Lung (tissue), 11 donors: ENCODE measurements at regions not wholly inside any gene's neighbourhood (a gene's known extent, or its start where the extent isn't known, plus 50 kb on each side); places are given as distances from the start of the nearest gene placed in this dataset.

ENCODE experiments used
- ATAC-seq: fragments of 200-7000 bp; cut with Tn5 transposase; one replicate; pipeline ENCODE4 v1.9.1; 2020; ENCODE audit warnings: moderate number of reproducible peaks; ENCODE audit not compliant: insufficient read depth, low FRiP score
- DNase-seq, 3 donors: peaks; one replicate each; pipeline ENCODE4 v3.0.0-alpha.2; 2013 to 2017
- H3K27ac ChIP-seq, 2 donors: one replicate each; pipeline ENCODE4 v1.5.1; 2013; ENCODE audit warnings: mild to moderate bottlenecking in 2 of 2, moderate library complexity in 2 of 2, control low read depth in 1 of 2, inconsistent platforms in 1 of 2, low read depth in 1 of 2, low read length in 1 of 2
- H3K27me3 ChIP-seq, 3 donors: one replicate each; pipeline ENCODE4 v1.5.1; 2013; ENCODE audit warnings: low read length in 2 of 3; ENCODE audit not compliant: control insufficient read depth in 3 of 3, insufficient read depth in 3 of 3
- H3K36me3 ChIP-seq, 4 donors: one replicate each; pipeline ENCODE4 v1.5.1; 2013; ENCODE audit warnings: low read length in 4 of 4, mild to moderate bottlenecking in 1 of 4, moderate library complexity in 1 of 4; ENCODE audit not compliant: control insufficient read depth in 4 of 4, insufficient read depth in 4 of 4
- H3K4me1 ChIP-seq, 5 donors: one replicate each; pipeline ENCODE4 v1.5.1; 2013; ENCODE audit warnings: low read length in 5 of 5, mild to moderate bottlenecking in 2 of 5, moderate library complexity in 1 of 5; ENCODE audit not compliant: control insufficient read depth in 5 of 5, insufficient read depth in 5 of 5
- H3K4me3 ChIP-seq: one replicate; pipeline ENCODE4 v1.5.1; 2013; ENCODE audit warnings: mild to moderate bottlenecking, control low read depth, moderate library complexity
- H3K9ac ChIP-seq, 2 donors: one replicate each; pipeline ENCODE4 v1.5.1; 2013; ENCODE audit warnings: low read length in 2 of 2, control low read depth in 1 of 2; ENCODE audit not compliant: insufficient read depth in 1 of 2
- H3K9me3 ChIP-seq, 4 donors: one replicate each; pipeline ENCODE4 v1.5.1; 2013; ENCODE audit warnings: low read length in 3 of 4, mild to moderate bottlenecking in 1 of 4, moderate library complexity in 1 of 4; ENCODE audit not compliant: control insufficient read depth in 4 of 4, insufficient read depth in 3 of 4
- WGBS, 2 donors: extraction: QIAGEN DNeasy Blood & Tissue Kit; methylation state at CpG; one replicate each; pipeline ENCODE4 v1.1.7; 2013; 5-methylcytosine and 5-hydroxymethylcytosine counted together
- TF ChIP-seq, protein P1 (sequence below): IDR thresholded peaks from 2 replicates; pipeline ENCODE4 v1.5.1; 2012; ENCODE audit warnings: mild to moderate bottlenecking; ENCODE audit errors: control extremely low read depth, extremely low read depth
- donor health status: control.
- donor health status: control.
- donor health status: Bipolar disorder and iron deficiency.
- donor health status: healthy.
- donor health status: DM: yes; HTN: yes; CAD: no.

DNA sequence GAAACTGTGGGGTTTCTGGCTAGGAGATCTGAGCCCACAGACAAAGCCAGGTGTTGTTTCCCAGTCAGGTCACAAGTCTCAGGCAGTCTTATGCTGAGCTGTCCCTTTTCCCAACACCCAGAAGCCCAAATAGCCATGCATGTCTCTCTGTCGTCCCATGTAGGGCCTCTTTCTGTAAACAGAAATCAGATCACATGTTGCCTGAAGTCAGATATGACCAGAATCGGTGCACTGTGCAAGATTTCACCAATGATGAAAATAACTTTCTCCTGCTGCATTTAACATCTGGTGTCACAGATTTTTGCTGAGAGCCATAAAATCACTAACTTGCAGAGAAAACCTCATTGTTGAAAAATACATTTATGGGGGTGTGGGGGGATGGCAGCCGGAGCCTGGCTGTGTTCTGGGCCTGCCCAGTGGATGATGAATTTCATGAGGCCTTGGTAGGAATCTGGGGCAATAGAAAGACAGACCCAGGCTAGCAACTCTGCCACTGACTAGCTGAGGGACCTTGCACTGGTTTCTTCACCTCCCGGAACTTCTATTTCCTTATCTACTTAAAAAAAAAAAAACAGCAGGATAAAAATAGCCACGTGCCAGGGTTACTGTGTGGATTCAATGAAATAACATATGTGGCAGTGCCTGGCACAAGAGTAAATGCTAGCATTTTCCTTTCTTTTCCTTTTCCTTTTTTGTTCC, 158.8 kb upstream of the NFIA start:
- 36 to 49% methylated on average over 5 of the region's 5 CpGs for WGBS, 2 donors
- no peak for ATAC-seq
- no peaks in the 10 kb centered on the region for H3K27me3 ChIP-seq

DNA sequence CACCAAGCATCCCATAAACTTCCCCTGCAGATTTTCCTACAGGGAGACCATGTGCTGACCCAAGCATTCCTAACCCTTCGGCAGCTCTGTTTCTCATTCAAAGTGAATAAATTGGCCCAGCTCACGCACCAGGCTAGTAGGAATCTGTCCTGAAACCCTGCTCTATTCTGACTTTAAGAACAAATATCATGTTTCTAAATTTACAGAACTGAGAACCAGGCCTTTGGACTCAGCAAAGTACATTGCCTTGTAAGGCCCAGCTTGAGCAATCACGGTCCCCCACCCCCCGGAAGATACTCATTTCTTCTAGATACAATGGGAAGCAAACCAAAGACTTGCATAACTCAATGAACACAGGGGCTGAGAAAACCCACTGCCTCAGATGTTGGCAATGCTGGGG, 160.1 kb upstream of the NFIA start:
- ATAC-seq, result no peak
- Histone ChIP-seq H3K36me3 (no peaks in the 10 kb centered on the region), H3K4me1 (peaks cover 5 to 25% (median 15%) of the 10 kb centered on the region in 5 donors), H3K9me3 (no peaks in the 10 kb centered on the region), H3K9ac (no peak overlapping the region), H3K4me3 (no peak overlapping the region), H3K27me3 (no peaks in the 10 kb centered on the region), H3K27ac (no peak overlapping the region)
- TF ChIP-seq, protein P1, sequence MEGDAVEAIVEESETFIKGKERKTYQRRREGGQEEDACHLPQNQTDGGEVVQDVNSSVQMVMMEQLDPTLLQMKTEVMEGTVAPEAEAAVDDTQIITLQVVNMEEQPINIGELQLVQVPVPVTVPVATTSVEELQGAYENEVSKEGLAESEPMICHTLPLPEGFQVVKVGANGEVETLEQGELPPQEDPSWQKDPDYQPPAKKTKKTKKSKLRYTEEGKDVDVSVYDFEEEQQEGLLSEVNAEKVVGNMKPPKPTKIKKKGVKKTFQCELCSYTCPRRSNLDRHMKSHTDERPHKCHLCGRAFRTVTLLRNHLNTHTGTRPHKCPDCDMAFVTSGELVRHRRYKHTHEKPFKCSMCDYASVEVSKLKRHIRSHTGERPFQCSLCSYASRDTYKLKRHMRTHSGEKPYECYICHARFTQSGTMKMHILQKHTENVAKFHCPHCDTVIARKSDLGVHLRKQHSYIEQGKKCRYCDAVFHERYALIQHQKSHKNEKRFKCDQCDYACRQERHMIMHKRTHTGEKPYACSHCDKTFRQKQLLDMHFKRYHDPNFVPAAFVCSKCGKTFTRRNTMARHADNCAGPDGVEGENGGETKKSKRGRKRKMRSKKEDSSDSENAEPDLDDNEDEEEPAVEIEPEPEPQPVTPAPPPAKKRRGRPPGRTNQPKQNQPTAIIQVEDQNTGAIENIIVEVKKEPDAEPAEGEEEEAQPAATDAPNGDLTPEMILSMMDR, result no peak
- peak; percentile 18 to 67 (median 23) for DNase-seq
- WGBS, 2 donors, result 56 to 61% methylated on average over 4 of the region's 4 CpGs

More for the DNA sequence above, 158.8 kb upstream of the NFIA start:
- peak overlapping the region in 1 of 2 donors; percentile 4 for H3K27ac ChIP-seq
- H3K9ac ChIP-seq, result no peak overlapping the region
- TF ChIP-seq, protein P1, result no peak
- H3K36me3 ChIP-seq, result no peaks in the 10 kb centered on the region
- DNase-seq, result peak in 2 of 3 donors; percentile 29 to 53
- H3K9me3 ChIP-seq, result no peaks in the 10 kb centered on the region
- H3K4me3 ChIP-seq, result no peak overlapping the region
- peaks cover 5 to 25% (median 15%) of the 10 kb centered on the region in 5 donors for H3K4me1 ChIP-seq

DNA sequence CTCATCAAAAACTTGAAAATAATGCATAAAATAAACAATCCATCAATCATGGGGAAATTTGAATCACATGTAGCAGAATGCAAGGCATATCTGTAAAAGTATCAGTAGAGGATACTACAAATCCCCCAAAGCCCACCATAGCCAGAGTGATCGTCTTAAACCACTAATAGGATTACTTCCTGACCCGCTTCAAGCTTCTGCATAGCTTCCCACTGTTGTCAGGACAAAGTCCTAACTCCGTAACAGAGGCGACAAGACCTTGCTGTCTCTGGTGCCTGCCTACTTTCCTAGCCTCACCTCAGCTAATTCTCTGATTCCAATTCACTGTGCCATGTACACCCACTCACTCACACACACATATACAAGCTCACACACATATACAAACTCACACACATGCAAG, 161.2 kb upstream of the NFIA start:
- Histone ChIP-seq H3K27me3 (no peaks in the 10 kb centered on the region), H3K4me3 (no peak overlapping the region), H3K9ac (no peak overlapping the region), H3K4me1 (peaks cover 5 to 25% (median 15%) of the 10 kb centered on the region in 5 donors), H3K36me3 (no peaks in the 10 kb centered on the region), H3K9me3 (no peaks in the 10 kb centered on the region), H3K27ac (no peak overlapping the region)
- ATAC-seq, result no peak
- TF ChIP-seq, protein P1, result no peak
- no peak for DNase-seq
- WGBS, 2 donors, result 89 to 90% methylated on average over 4 of the region's 4 CpGs

DNA sequence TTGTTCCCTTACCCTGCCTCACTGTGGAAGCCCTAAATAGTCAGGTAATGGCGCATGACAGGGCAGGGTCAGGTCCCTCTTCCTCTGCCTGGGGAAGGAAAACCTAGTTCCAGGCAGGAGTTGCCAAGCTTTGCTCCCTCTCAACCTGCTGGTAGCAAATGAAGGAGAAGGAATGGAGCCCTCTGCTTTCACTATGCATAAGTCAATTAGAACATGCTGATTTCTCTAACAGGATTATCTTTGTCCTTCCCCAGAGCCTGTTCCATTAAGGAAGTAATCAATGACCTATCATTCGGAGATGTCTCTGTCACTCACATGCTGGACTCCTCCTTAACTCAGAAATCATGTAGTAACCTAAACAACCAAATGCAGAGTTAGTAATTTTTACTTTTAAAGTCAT, 161.8 kb upstream of the NFIA start:
- H3K9ac ChIP-seq, result no peak overlapping the region
- no peaks in the 10 kb centered on the region for H3K36me3 ChIP-seq
- no peaks in the 10 kb centered on the region for H3K9me3 ChIP-seq
- H3K27me3 ChIP-seq, result no peaks in the 10 kb centered on the region
- 89 to 92% methylated on average over 2 of the region's 2 CpGs for WGBS, 2 donors
- TF ChIP-seq, protein P1, result no peak
- no peak overlapping the region for H3K27ac ChIP-seq
- no peak overlapping the region for H3K4me3 ChIP-seq
- peaks cover 4 to 24% (median 15%) of the 10 kb centered on the region in 5 donors for H3K4me1 ChIP-seq
- DNase-seq (no peak), ATAC-seq (no peak)
